ENCODE measurements at regions not wholly inside any gene's neighbourhood (a gene's known extent, or its start where the extent isn't known, plus 50 kb on each side); places are given as distances from the start of the nearest gene placed in this dataset.

DNA sequence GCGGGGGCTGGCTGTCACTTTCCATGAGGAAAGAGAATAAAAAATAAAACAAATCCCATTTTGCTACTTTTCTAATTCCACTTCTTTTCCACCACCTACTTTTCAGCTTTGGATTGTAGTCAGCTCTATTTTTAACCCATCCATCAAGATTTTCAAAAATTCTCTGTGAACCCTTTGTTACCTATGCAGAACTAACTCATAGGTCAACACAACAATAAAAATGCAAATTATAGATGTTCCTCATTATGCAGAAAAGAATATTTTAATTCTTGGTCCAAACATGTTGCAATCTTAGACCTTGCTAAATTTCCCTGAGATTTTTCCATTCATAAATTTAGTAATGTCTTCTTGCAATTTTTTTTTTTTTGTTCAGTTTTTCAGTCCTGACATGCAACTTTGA lies 454.5 kb downstream of the ADAMTS20 start:
- no peak for TF ChIP-seq EZH2 (IDR thresholded peaks at IDR 0.05; ENCODE audit: insufficient read depth, low read length)
- no peak for FAIRE-seq
- no peaks in the 10 kb centered on the region for H3K9me3 ChIP-seq (ENCODE audit: insufficient read depth, low read depth, low read length)
- Mint-ChIP-seq H3K27ac (ENCODE audit: unreplicated experiment) (no peak overlapping the region), H3K27me3 (ENCODE audit: low read depth, unreplicated experiment) (no peaks in the 10 kb centered on the region), H3K4me1 (ENCODE audit: low read depth, unreplicated experiment) (peaks cover 32% of the 10 kb centered on the region), H3K9me3 (ENCODE audit: unreplicated experiment) (no peaks in the 10 kb centered on the region), H3K4me3 (ENCODE audit: unreplicated experiment) (no peak overlapping the region), H3K36me3 (ENCODE audit: low read depth, unreplicated experiment) (no peaks in the 10 kb centered on the region)
- no peak overlapping the region for H3K27ac ChIP-seq (ENCODE audit: low read depth, low read length)
- no peaks in the 10 kb centered on the region for H3K27me3 ChIP-seq (ENCODE audit: insufficient read depth, low read length)
- DNase-seq (ENCODE audit: low read depth), result no peak
- no peaks in the 10 kb centered on the region for H3K79me2 ChIP-seq (ENCODE audit: insufficient read depth, low read length)
- H4K20me1 ChIP-seq (ENCODE audit: insufficient read depth, low read length), result no peaks in the 10 kb centered on the region
- no peak overlapping the region for H3K4me3 ChIP-seq (ENCODE audit: insufficient read depth, low read depth, low read length)
- no peak overlapping the region for H2AFZ ChIP-seq (ENCODE audit: low read depth, low read length)
- H3K4me1 ChIP-seq (ENCODE audit: insufficient read depth, low read length), result no peaks in the 10 kb centered on the region
- no peak overlapping the region for H3K9ac ChIP-seq (ENCODE audit: low read length)
- no peaks in the 10 kb centered on the region for H3K36me3 ChIP-seq (ENCODE audit: insufficient read depth, low read length)
- H3K4me2 ChIP-seq (ENCODE audit: low read length), result no peak overlapping the region

- H3K36me3 Mint-ChIP-seq (ENCODE audit: low read depth, unreplicated experiment), result no peaks in the 10 kb centered on the region
- H3K27ac ChIP-seq (ENCODE audit: low read depth, low read length), result no peak overlapping the region
- FAIRE-seq, result no peak
- H3K27me3 Mint-ChIP-seq (ENCODE audit: low read depth, unreplicated experiment), result no peaks in the 10 kb centered on the region
- H3K27ac Mint-ChIP-seq (ENCODE audit: unreplicated experiment), result no peak overlapping the region
- no peak overlapping the region for H3K4me3 ChIP-seq (ENCODE audit: insufficient read depth, low read depth, low read length)
- no peak overlapping the region for H3K4me3 Mint-ChIP-seq (ENCODE audit: unreplicated experiment)
- no peaks in the 10 kb centered on the region for H3K9me3 ChIP-seq (ENCODE audit: insufficient read depth, low read depth, low read length)
- no peak for DNase-seq (ENCODE audit: low read depth)
- H3K4me1 ChIP-seq (ENCODE audit: insufficient read depth, low read length), result no peaks in the 10 kb centered on the region
- H3K36me3 ChIP-seq (ENCODE audit: insufficient read depth, low read length), result no peaks in the 10 kb centered on the region
- H2AFZ ChIP-seq (ENCODE audit: low read depth, low read length), result no peak overlapping the region
- no peaks in the 10 kb centered on the region for H3K9me3 Mint-ChIP-seq (ENCODE audit: unreplicated experiment)
- no peaks in the 10 kb centered on the region for H3K79me2 ChIP-seq (ENCODE audit: insufficient read depth, low read length)
- H3K9ac ChIP-seq (ENCODE audit: low read length), result no peak overlapping the region
- H3K4me1 Mint-ChIP-seq (ENCODE audit: low read depth, unreplicated experiment), result peaks cover 25% of the 10 kb centered on the region
- no peaks in the 10 kb centered on the region for H3K27me3 ChIP-seq (ENCODE audit: insufficient read depth, low read length)
- no peaks in the 10 kb centered on the region for H4K20me1 ChIP-seq (ENCODE audit: insufficient read depth, low read length)
- no peak for TF ChIP-seq EZH2 (IDR thresholded peaks at IDR 0.05; ENCODE audit: insufficient read depth, low read length)
- no peak for TF ChIP-seq CTCF (IDR thresholded peaks at IDR 0.05; ENCODE audit: insufficient read depth, low read depth, low read length)
- H3K4me2 ChIP-seq (ENCODE audit: low read length), result no peak overlapping the region
Observed at GRCh38 chr12:43095669-43096280, 456.2 kb downstream of the ADAMTS20 start.

DNA sequence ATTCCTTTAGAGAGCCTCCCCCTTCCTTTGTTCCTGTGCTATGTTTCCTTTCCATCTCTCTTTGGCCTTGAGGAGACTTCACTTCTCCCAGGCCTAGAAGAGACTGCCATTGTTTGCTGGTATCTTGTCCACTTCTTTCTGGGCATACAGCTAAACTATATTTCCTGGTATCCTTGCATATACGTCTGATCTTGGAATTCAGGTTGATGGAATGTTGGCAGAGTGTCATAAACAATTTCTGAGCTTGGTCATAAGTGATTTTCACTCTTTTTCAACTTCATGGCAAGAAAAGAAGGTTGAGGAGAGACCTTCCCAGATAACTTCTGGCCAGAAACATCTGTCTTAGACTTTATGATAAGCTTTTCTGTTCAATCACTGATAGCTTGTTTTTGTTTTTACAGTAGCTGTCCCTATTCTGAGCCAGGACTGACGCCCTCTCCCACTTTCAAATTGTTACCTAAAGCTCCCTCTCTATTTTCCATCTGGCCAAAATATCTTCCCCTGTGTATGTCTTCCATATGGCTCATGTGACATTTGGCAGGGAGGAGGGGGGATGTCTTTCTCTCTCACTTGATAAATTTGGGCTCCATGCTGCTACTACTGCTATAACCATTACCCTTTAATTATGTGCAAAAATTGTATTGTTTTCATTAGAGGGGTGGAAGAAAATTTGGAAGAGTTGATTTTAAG lies 457.0 kb downstream of the ADAMTS20 start:
- no peaks in the 10 kb centered on the region for H3K79me2 ChIP-seq (ENCODE audit: insufficient read depth, low read length)
- H3K27ac ChIP-seq (ENCODE audit: low read depth, low read length), result no peak overlapping the region
- Mint-ChIP-seq H3K27me3 (ENCODE audit: low read depth, unreplicated experiment) (no peaks in the 10 kb centered on the region), H3K9me3 (ENCODE audit: unreplicated experiment) (no peaks in the 10 kb centered on the region), H3K36me3 (ENCODE audit: low read depth, unreplicated experiment) (no peaks in the 10 kb centered on the region), H3K4me3 (ENCODE audit: unreplicated experiment) (no peak overlapping the region), H3K27ac (ENCODE audit: unreplicated experiment) (no peak overlapping the region), H3K4me1 (ENCODE audit: low read depth, unreplicated experiment) (peaks cover 25% of the 10 kb centered on the region)
- H3K9me3 ChIP-seq (ENCODE audit: insufficient read depth, low read depth, low read length), result no peaks in the 10 kb centered on the region
- no peak overlapping the region for H3K4me3 ChIP-seq (ENCODE audit: insufficient read depth, low read depth, low read length)
- DNase-seq (ENCODE audit: low read depth), result peak; percentile 23
- H3K9ac ChIP-seq (ENCODE audit: low read length), result no peak overlapping the region
- H3K36me3 ChIP-seq (ENCODE audit: insufficient read depth, low read length), result no peaks in the 10 kb centered on the region
- H4K20me1 ChIP-seq (ENCODE audit: insufficient read depth, low read length), result no peaks in the 10 kb centered on the region
- H2AFZ ChIP-seq (ENCODE audit: low read depth, low read length), result no peak overlapping the region
- H3K4me2 ChIP-seq (ENCODE audit: low read length), result no peak overlapping the region
- FAIRE-seq, result no peak
- H3K4me1 ChIP-seq (ENCODE audit: insufficient read depth, low read length), result no peaks in the 10 kb centered on the region
- no peak for TF ChIP-seq CTCF (IDR thresholded peaks at IDR 0.05; ENCODE audit: insufficient read depth, low read depth, low read length)
- no peak for TF ChIP-seq EZH2 (IDR thresholded peaks at IDR 0.05; ENCODE audit: insufficient read depth, low read length)
- H3K27me3 ChIP-seq (ENCODE audit: insufficient read depth, low read length), result no peaks in the 10 kb centered on the region
